ENCODE measurements at regions not wholly inside any gene's neighbourhood (a gene's known extent, or its start where the extent isn't known, plus 50 kb on each side); places are given as distances from the start of the nearest gene placed in this dataset.

- DNase-seq (ENCODE audit: low spot score) = no peak
Observed at GRCh38 chr16:87182759-87183158, 134.4 kb downstream of the C16orf95 start.

- no peak for DNase-seq (ENCODE audit: low spot score)
Observed at GRCh38 chr16:87183647-87184046, 133.5 kb downstream of the C16orf95 start.

- no peak for DNase-seq (ENCODE audit: low spot score)
Observed at GRCh38 chr16:87185308-87185707, 131.9 kb downstream of the C16orf95 start.

DNA sequence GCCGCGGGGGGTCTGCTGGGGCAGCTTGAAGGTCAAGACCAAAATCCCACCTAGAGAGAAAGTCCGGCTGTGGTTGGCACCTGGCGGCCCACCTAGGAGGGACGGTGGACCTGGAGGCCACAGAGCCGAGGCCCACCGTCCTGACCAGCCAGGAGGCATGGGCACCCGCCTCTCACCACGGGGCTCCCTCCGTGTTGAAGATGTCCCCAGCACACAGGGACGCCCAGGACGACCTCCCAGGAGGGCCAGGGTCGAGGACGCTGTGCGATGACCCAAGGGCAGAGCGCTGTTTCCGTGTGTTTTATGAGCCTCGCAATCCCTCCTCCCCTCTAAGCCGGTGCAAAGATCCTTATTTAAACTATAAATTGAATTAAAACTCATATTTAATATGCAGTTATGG lies 131.2 kb downstream of the C16orf95 start:
- DNase-seq (ENCODE audit: low spot score) = no peak

DNA sequence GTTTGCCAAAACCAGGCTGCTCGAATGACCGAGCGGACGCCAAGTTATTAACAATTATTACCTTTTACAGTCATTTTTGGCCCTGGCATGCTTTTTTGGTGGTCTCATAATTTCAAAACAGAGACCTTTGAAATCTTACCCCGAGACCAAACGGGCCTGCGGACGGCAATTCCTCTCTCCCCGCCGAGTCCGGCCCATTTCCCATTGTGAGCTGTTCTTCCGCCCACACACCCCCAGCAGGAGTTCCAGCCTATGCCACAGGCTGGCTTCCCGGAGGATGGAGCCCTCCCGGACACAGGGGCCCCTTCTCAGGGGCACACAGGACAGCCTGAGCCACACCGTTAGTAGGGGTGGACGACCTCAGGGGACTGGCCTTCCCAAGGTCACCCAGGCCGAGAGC lies 130.7 kb downstream of the C16orf95 start:
- DNase-seq (ENCODE audit: low spot score) = no peak

- DNase-seq (ENCODE audit: low spot score) = no peak
Observed at GRCh38 chr16:87186876-87187533, 130.2 kb downstream of the C16orf95 start.

DNA sequence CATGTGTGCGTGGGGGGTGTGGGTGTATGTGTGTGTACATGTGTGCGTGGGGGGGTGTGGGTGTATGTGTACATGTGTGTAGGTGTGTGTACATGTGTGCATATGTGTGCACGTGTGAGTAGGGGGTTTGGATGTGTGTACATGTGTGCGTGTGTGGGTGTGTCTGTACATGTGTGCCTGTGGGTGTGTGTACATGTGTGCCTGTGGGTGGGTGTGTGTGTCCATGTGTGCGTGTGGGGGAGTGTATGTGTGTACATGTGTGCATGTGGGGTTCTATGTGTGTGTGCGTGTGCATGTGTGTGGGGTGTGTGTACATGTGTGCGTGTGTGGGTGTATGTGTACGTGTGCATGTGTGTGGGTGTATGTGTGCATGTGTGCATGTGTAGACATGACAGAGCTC lies 129.1 kb downstream of the C16orf95 start:
- DNase-seq (ENCODE audit: low spot score) = no peak

- no peak for DNase-seq (ENCODE audit: low spot score)
Observed at GRCh38 chr16:87189426-87189825, 127.8 kb downstream of the C16orf95 start.

DNA sequence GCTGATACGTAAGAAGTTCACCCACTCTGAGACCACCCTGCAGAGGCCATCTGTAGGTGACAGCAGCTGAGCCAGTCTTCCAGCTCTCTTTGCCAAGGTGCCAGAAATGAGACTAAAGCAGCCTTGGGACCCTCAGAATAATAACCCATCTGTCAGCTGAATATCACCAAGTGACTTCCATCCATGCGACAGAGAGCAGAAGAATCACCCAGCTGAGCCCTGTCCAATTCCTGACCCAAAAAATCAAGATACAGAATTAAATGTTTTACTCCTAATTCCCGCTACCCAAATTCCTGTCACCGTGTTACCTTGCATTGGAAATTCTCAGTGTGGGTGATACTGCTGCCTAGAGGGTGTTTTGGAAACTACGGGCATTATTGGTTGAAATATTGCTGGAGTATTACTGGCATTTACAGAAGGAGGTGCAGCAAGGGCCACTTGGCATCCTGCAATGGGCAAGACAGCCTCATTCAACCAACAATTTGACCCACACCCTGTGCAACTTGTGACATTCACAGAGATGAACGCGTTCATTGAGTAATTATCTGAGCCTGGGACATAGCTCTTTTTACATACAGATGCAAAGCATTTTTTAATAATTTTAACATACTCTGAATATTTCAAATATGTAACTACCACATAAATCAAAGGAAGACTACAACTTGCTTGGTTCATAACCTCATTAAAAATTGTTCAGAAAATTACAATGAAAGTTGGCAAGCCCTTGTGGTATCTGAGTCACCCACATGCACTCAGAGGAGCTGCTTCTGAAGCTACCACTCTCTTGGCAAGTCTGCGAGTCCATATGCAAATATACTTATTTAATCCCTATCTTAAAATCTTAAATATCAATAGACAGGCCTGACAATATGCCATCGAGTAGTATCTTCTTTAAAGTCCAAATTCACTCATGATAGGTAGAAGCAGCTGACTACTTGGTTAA lies 126.6 kb downstream of the C16orf95 start:
- DNase-seq (ENCODE audit: low spot score) = no peak

DNA sequence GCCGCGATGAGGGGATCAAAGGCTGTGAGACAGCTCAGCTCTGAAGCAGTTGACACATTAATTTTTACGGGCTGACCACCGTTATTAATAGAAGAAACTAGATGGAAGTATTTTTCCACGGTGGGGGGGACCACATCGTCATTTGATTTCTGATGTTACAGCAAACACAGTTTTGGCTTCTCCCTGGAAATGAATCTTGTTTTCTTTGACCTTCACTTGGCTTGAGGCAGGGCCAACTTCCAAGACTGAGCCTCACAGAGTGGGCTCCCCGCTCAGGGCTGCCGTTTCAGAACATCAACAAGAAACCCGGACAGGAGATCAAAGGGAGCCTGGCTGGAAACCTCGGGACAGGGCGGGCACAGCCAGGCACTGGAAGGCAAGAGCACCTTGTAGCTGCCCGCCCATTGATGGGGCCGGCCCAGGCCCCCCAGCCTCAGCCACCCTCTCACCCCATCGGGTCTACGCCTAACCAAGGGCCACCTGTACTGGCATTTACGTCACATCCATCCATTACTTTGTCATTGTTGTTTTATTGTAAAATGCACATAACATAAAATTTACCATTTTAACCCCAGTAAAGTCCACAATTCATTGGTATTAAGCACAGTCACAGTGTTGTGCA lies 124.6 kb downstream of the C16orf95 start:
- DNase-seq (ENCODE audit: low spot score) = no peak

GRCh38 chr16:87194172-87194571 lies 123.0 kb downstream of the C16orf95 start:
- DNase-seq (ENCODE audit: low spot score) = no peak

GRCh38 chr16:87195161-87195560 lies 122.0 kb downstream of the C16orf95 start:
- DNase-seq (ENCODE audit: low spot score) = no peak

DNA sequence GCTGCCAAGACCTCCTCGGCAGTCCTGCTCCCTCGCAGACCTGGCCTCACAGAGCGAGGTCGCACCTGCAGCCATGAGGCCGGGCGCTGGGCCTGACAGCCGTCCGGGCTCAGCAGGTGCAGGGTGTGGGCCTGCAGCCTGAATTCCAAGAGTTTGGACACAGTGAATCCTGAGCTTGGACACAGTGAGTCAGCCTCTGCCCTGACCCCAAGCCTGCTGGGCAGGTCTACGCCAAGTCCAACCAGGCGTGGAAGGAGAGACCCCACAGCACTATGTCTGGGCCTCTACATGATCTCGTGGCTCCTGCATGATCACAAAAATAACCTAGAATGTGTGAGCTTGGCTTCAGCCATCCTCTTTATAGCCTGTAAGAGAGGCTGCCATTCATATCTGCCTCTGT lies 121.0 kb downstream of the C16orf95 start:
- DNase-seq (ENCODE audit: low spot score) = no peak

DNA sequence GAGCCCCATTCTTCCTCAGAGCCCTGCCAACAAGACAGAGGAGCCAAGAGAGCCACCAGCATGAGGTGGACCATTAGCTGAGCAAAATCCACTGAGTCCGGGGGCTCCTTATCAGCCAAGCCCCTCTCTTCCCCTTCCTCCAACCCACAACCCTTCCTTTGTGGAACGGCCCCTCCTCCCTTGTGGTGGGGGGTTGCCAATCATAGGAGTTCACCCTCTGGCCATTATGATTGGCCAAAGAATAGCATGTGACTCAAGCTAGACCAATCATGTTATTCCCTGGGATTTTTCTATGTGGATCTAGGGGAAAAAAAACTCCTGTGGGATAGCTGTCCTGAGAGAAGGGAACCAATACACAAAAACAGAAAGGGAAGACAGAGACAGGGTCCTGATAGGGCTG lies 120.5 kb downstream of the C16orf95 start:
- no peak for DNase-seq (ENCODE audit: low spot score)

- DNase-seq (ENCODE audit: low spot score) = no peak
Observed at GRCh38 chr16:87198328-87198832, 118.8 kb downstream of the C16orf95 start.

- DNase-seq (ENCODE audit: low spot score) = no peak
Observed at GRCh38 chr16:87198881-87199280, 118.3 kb downstream of the C16orf95 start.

DNA sequence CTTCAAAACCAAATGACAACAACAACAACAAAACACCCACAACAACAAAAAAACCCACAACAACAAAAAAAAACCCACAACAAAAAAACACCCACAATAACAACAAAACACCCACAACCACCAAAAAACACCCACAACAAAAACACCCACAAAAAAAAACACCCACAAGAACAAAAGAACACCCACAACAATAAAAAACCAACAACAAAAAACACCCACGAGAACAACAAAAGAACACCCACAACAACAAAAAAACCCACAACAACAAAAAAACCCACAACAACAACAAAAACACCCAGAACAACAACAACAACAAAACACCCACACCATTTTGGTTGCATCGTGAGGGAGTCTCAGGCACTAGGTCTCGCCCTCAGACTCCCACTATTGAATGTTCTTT lies 117.8 kb downstream of the C16orf95 start:
- DNase-seq (ENCODE audit: low spot score) = no peak

DNA sequence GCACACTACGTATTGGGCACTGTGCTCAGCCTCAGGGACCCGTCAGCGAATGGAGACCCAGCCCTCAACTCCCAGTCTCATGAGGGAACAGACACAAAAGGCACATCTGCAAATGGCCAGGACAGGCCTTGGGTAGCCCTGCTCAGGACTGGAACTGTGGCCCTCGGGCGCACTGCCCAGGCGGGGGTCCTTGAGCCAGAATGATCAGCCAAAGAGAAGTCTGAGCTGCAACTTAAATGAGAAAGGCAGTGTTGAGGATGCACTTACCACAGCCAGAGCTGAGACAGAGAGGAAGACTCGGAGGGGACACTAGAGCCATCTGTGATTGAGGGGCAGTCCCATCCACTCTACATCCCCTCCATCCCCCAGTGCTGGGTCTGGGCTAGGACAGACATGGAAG lies 117.3 kb downstream of the C16orf95 start:
- no peak for DNase-seq (ENCODE audit: low spot score)

GRCh38 chr16:87200637-87201036 lies 116.6 kb downstream of the C16orf95 start:
- DNase-seq (ENCODE audit: low spot score) = no peak

DNA sequence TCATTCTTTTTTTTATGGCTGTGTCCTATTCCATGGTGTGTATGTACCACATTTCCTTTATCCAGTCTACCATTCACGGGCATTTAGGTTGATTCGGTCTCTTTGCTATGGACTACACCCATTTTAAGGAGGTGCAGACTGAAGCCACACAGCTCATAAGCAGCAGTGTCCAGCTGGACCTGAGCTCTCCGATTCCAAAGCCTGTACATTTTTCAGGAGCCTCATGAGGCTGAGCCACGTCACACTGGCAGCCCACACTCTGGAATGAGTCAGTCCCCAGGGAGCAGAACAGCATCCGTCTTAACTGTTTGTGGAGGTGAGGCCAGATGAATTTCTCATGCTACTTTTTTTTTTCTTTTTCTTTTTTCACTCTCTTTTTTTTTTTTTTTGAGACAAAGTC lies 116.1 kb downstream of the C16orf95 start:
- DNase-seq (ENCODE audit: low spot score) = peak; percentile 60

DNA sequence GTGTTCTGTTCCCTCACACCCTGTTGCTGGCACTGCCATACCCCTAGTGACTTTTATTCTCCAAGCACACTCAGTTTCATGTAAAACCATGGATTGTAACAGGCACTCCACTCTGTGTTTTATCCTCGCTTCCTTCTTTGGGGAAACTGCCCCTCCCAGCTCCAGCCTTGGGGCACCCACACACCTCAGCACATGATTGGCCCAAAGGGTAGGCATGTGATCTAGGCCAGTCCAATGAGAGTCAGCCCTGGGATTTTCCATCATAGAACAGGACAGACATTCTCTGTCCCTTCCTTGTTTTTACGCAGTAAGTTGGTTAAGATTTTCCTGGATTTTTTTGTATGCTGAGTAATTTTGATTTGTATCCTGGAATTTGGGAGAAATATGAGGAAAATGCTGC lies 115.4 kb downstream of the C16orf95 start:
- DNase-seq (ENCODE audit: low spot score) = no peak

DNA sequence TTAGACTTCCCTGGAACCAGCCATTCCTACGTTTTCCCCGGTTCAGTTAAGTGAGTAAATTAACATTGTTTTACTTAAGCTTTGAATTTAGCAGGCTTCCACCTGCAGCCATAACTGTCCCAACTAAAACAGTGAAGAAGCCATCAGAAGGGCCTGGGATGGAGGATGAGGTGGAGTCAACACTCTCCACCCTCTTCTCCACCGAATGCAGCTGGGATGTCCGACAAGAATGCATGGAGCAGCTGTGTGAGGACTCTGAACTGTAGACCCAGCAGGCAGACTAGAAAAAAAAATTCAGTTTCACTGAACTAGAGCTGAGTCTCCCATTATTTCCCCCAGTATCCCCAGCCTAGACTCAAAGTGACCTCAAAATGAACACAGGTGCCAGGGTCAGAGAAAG lies 114.8 kb downstream of the C16orf95 start:
- DNase-seq (ENCODE audit: low spot score) = no peak

All from Ammon's horn (tissue), 1 donor.